OCI-LY7 (cell line): ENCODE measurements at regions not wholly inside any gene's neighbourhood (a gene's known extent, or its start where the extent isn't known, plus 50 kb on each side); places are given as distances from the start of the nearest gene placed in this dataset.

Experiments
- BruUV-seq: library from RNA; stranded (reverse); fragments of 400-500 nt; replicated peaks from 2 replicates; lab custom pipeline; 2021; lab: Mats Ljungman, UMichigan
- CTCF ChIA-PET: fragments of 300-600 bp; sonication (Branson Sonifier 250); formaldehyde crosslinking; loops from one replicate; lab custom pipeline; 2022; ENCODE audit warnings: antibody characterized with exemption; ENCODE audit not compliant: unreplicated experiment; lab: Charles Lee
- POLR2A ChIA-PET: fragments of 300-600 bp; sonication (Branson Sonifier 250); formaldehyde crosslinking; loops from one replicate; lab custom pipeline; 2022; ENCODE audit warnings: antibody characterized with exemption; lab: Charles Lee
- DNase-seq: peaks from one replicate; pipeline ENCODE4 v3.0.0-alpha.2; 2015; ENCODE audit warnings: low spot score
- H2AFZ ChIP-seq: fragments of 200-600 bp; sonication (generic), shearing (Covaris generic); 2 replicates; pipeline ENCODE4 v1.6.1; 2014; ENCODE audit warnings: mild to moderate bottlenecking, antibody characterized with exemption, low read length, moderate library complexity
- H3K27ac ChIP-seq: fragments of 200-600 bp; sonication (generic); 2 replicates; pipeline ENCODE4 v1.5.1; 2014; ENCODE audit warnings: mixed run types, low read depth, mild to moderate bottlenecking, moderate library complexity, low read length, inconsistent platforms; ENCODE audit not compliant: poor library complexity, severe bottlenecking
- H3K36me3 ChIP-seq: fragments of 200-600 bp; sonication (generic); 2 replicates; pipeline ENCODE4 v1.6.1; 2014; ENCODE audit warnings: mild to moderate bottlenecking, antibody characterized with exemption, low read length, moderate library complexity, mixed read lengths; ENCODE audit not compliant: insufficient read depth
- H3K4me1 ChIP-seq: fragments of 200-600 bp; sonication (generic); 2 replicates; pipeline ENCODE4 v1.5.1; 2014; ENCODE audit warnings: mild to moderate bottlenecking, low read length; ENCODE audit not compliant: insufficient read depth, poor library complexity, severe bottlenecking
- H3K4me2 ChIP-seq: fragments of 200-600 bp; sonication (generic); 2 replicates; pipeline ENCODE4 v1.6.1; 2014; ENCODE audit warnings: mild to moderate bottlenecking, low read length
- H3K4me3 ChIP-seq: fragments of 200-600 bp; sonication (generic); 2 replicates; pipeline ENCODE4 v1.5.1; 2014; ENCODE audit warnings: mild to moderate bottlenecking, low read depth, low read length; ENCODE audit not compliant: poor library complexity, severe bottlenecking
- H3K79me2 ChIP-seq: fragments of 200-600 bp; sonication (generic); 2 replicates; pipeline ENCODE4 v1.6.1; 2016; ENCODE audit warnings: low read depth, mild to moderate bottlenecking, low read length, moderate library complexity, mixed read lengths; ENCODE audit not compliant: insufficient read depth
- H3K9me2 ChIP-seq: fragments of 200-600 bp; sonication (generic); 2 replicates; pipeline ENCODE4 v1.6.1; 2016; ENCODE audit warnings: mild to moderate bottlenecking, low read length, mixed read lengths; ENCODE audit not compliant: insufficient read depth
- H3K9me3 ChIP-seq: fragments of 200-600 bp; sonication (generic); 2 replicates; pipeline ENCODE4 v1.6.1; 2014; ENCODE audit warnings: mild to moderate bottlenecking, mixed run types, low read length, mixed read lengths
- H4K20me1 ChIP-seq: fragments of 200-600 bp; sonication (generic); 2 replicates; pipeline ENCODE4 v1.6.1; 2014; ENCODE audit warnings: mild to moderate bottlenecking, antibody characterized with exemption, low read length, moderate library complexity, mixed read lengths; ENCODE audit not compliant: insufficient read depth
- CTCF ChIP-seq: fragments of 200-600 bp; sonication (generic); conservative IDR thresholded peaks from 2 replicates; pipeline ENCODE4 v1.5.1; 2014; ENCODE audit warnings: mild to moderate bottlenecking, antibody characterized with exemption, low read length, moderate library complexity, mixed read lengths
- EZH2phosphoT487 ChIP-seq: fragments of 200-600 bp; sonication (generic); IDR thresholded peaks from 2 replicates; pipeline ENCODE4 v1.6.1; 2018; ENCODE audit warnings: low read depth, borderline replicate concordance, mild to moderate bottlenecking, mixed run types, antibody characterized with exemption, low read length, moderate library complexity, mixed read lengths
- intact Hi-C: fragments of 100-400 bp; cut with micrococcal nuclease; formaldehyde crosslinking; loops from one replicate; pipeline ENCODE4 v1.10.0; 2022; ENCODE audit not compliant: unreplicated experiment

GRCh38 chr17:72219137-72219823 lies 98.5 kb downstream of the SOX9 start:
- H3K4me3 ChIP-seq, result no peak overlapping the region
- no peaks in the 10 kb centered on the region for H3K79me2 ChIP-seq
- no peak overlapping the region for H3K4me2 ChIP-seq
- CTCF ChIA-PET, result no interaction called here
- H3K9me3 ChIP-seq, result no peaks in the 10 kb centered on the region
- H3K36me3 ChIP-seq, result no peaks in the 10 kb centered on the region
- no peaks in the 10 kb centered on the region for H3K9me2 ChIP-seq
- BruUV-seq, result no TSS peak
- intact Hi-C loops, result no loop called here
- no peaks in the 10 kb centered on the region for H3K4me1 ChIP-seq
- DNase-seq, result no peak
- no peaks in the 10 kb centered on the region for H4K20me1 ChIP-seq
- no peak overlapping the region for H3K27ac ChIP-seq
- TF ChIP-seq EZH2phosphoT487 (no peak), CTCF (no peak)
- no peak overlapping the region for H2AFZ ChIP-seq
- POLR2A ChIA-PET, result no interaction called here

DNA sequence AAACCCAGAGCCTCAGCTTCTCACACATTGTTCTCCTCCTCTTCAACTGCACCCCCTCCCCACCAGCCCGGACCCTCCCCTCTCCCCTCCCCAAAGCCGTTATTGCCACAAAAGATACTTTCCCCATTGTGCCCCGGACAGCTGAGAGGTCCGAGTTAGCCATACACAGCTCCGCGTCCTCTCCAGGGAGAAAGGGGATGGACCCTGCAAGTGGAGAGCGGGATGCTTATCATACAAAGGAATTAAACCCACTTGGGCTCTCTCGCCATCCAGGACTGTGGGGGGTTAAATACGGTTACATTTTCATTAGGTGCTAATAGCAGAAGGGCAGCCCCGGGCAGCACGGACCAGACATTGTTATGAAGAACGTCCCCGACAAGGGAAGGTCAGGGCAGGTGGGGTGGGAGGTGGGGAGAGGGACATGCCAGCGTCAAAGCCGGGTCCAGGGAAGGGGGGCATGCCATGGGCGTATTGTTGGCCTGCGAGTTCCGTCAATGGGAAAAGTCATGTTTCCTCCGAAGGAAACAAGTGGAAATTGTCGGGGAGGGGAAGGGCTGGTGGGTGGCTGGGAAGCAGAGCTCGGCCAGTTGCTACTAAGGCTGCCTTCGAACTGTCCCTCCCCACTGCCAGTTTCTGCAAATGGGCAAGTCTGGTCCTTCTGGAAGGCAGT lies 99.1 kb downstream of the SOX9 start:
- H3K4me1 ChIP-seq, result no peaks in the 10 kb centered on the region
- intact Hi-C loops, result no loop called here
- no peaks in the 10 kb centered on the region for H3K9me2 ChIP-seq
- no peaks in the 10 kb centered on the region for H3K79me2 ChIP-seq
- H3K4me2 ChIP-seq, result no peak overlapping the region
- DNase-seq, result no peak
- H3K27ac ChIP-seq, result no peak overlapping the region
- no peaks in the 10 kb centered on the region for H3K9me3 ChIP-seq
- no TSS peak for BruUV-seq
- H2AFZ ChIP-seq, result no peak overlapping the region
- ChIA-PET POLR2A (interaction anchor here (0.7 kb wide), 1 partner anchor 816 kb away, joined by 4 read pairs; no protein-coding TSS in a partner anchor), CTCF (interaction anchor here (0.5 kb wide), 1 partner anchor 15 kb away, joined by 10 read pairs; no protein-coding TSS in a partner anchor)
- no peak for TF ChIP-seq EZH2phosphoT487
- no peak for TF ChIP-seq CTCF
- no peaks in the 10 kb centered on the region for H4K20me1 ChIP-seq
- H3K36me3 ChIP-seq, result no peaks in the 10 kb centered on the region
- H3K4me3 ChIP-seq, result no peak overlapping the region

- BruUV-seq, result no TSS peak
- Histone ChIP-seq H3K4me3 (no peak overlapping the region), H3K79me2 (no peaks in the 10 kb centered on the region), H3K36me3 (no peaks in the 10 kb centered on the region), H3K9me3 (no peaks in the 10 kb centered on the region), H3K4me1 (no peaks in the 10 kb centered on the region), H3K4me2 (no peak overlapping the region), H2AFZ (no peak overlapping the region), H3K9me2 (no peaks in the 10 kb centered on the region), H3K27ac (no peak overlapping the region), H4K20me1 (no peaks in the 10 kb centered on the region)
- no peak for DNase-seq
- POLR2A ChIA-PET, result no interaction called here
- TF ChIP-seq EZH2phosphoT487, result no peak
- no peak for TF ChIP-seq CTCF
- CTCF ChIA-PET, result no interaction called here
- intact Hi-C loops, result no loop called here
Observed at GRCh38 chr17:72222661-72223380, 102.0 kb downstream of the SOX9 start.
